Hepatocyte (in vitro differentiated cells): ENCODE measurements at regions not wholly inside any gene's neighbourhood (a gene's known extent, or its start where the extent isn't known, plus 50 kb on each side); places are given as distances from the start of the nearest gene placed in this dataset.

ENCODE experiments used
- DNase-seq: peaks from one replicate; pipeline ENCODE4 v3.0.0-alpha.2; 2016; ENCODE audit warnings: low spot score
- H2AFZ ChIP-seq: fragments of 200-600 bp; sonication (generic); 2 replicates; pipeline ENCODE4 v1.6.0; 2016; ENCODE audit warnings: antibody characterized with exemption, mild to moderate bottlenecking
- H3K27ac ChIP-seq: fragments of 200-600 bp; sonication (generic); 2 replicates; pipeline ENCODE4 v1.5.1; 2016; ENCODE audit warnings: mild to moderate bottlenecking
- H3K27me3 ChIP-seq: fragments of 200-600 bp; sonication (generic); 2 replicates; pipeline ENCODE4 v1.6.1; 2016
- H3K36me3 ChIP-seq: fragments of 200-600 bp; sonication (generic); replicated peaks from 2 replicates; pipeline ENCODE4 v1.5.1; 2016; ENCODE audit warnings: low read depth; ENCODE audit not compliant: insufficient read depth
- H3K4me1 ChIP-seq: fragments of 200-600 bp; sonication (generic); 2 replicates; pipeline ENCODE4 v1.5.1; 2016; ENCODE audit warnings: mild to moderate bottlenecking, moderate library complexity; ENCODE audit not compliant: insufficient read depth
- H3K4me2 ChIP-seq: fragments of 200-600 bp; sonication (generic); 2 replicates; pipeline ENCODE4 v1.6.0; 2016
- H3K4me3 ChIP-seq: fragments of 200-600 bp; sonication (generic); 2 replicates; pipeline ENCODE4 v1.5.1; 2016; ENCODE audit warnings: mild to moderate bottlenecking
- H3K79me2 ChIP-seq: fragments of 200-600 bp; sonication (generic); 2 replicates; pipeline ENCODE4 v1.6.0; 2017; ENCODE audit warnings: mild to moderate bottlenecking
- H3K9me2 ChIP-seq: fragments of 200-600 bp; sonication (generic); replicated peaks from 2 replicates; pipeline ENCODE4 v1.6.0; 2017; ENCODE audit warnings: mild to moderate bottlenecking; ENCODE audit not compliant: insufficient read depth
- H3K9me3 ChIP-seq: fragments of 200-600 bp; sonication (generic); 2 replicates; pipeline ENCODE4 v1.5.1; 2016; ENCODE audit warnings: low read depth, mild to moderate bottlenecking
- H4K20me1 ChIP-seq: fragments of 200-600 bp; sonication (generic); 2 replicates; pipeline ENCODE4 v1.6.0; 2016; ENCODE audit warnings: mild to moderate bottlenecking; ENCODE audit not compliant: insufficient read depth, poor library complexity, severe bottlenecking
- EZH2 ChIP-seq: fragments of 200-600 bp; sonication (generic); IDR thresholded peaks from 2 replicates; pipeline ENCODE4 v1.6.1; 2016; ENCODE audit warnings: antibody characterized with exemption, mild to moderate bottlenecking, borderline replicate concordance
- EZH2phosphoT487 ChIP-seq: fragments of 200-600 bp; sonication (generic); IDR thresholded peaks from one replicate; pipeline ENCODE4 v1.6.1; 2018; ENCODE audit warnings: antibody characterized with exemption, mild to moderate bottlenecking, low read depth, moderate library complexity; ENCODE audit not compliant: unreplicated experiment, severe bottlenecking
- WGBS: methylation state at CpG from one replicate; pipeline ENCODE4 v1.1.6; 2016; ENCODE audit warnings: low lambda C conversion rate; ENCODE audit errors: missing lambda C conversion rate; 5-methylcytosine and 5-hydroxymethylcytosine counted together
- TF ChIP-seq, protein P1 (sequence below): fragments of 200-600 bp; sonication (generic); IDR thresholded peaks from 2 replicates; pipeline ENCODE4 v1.5.1; 2016; ENCODE audit warnings: antibody characterized with exemption, mild to moderate bottlenecking; ENCODE audit not compliant: poor library complexity

DNA sequence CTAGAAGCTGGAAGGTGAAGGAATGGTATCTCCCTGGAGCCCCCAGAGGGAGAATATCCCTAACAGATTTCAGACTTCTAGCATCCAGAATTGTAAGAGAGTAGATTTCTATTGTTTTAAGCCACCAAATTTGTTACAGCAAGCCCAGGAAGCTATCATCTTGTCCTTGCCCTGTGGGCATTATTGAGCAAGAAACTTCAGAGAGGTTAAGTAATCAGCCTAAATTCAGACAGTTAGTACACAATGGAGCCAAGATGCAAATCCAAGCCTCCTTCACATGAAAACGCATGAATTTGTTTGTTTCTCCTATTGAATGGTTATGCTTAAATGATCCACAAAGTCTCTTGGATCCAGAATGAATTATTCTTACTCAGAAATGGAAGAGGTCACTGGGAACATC is 55.2 kb upstream of the TRIB2 start:
- WGBS = 80% methylated on average over 1 of the region's 1 CpG

DNA sequence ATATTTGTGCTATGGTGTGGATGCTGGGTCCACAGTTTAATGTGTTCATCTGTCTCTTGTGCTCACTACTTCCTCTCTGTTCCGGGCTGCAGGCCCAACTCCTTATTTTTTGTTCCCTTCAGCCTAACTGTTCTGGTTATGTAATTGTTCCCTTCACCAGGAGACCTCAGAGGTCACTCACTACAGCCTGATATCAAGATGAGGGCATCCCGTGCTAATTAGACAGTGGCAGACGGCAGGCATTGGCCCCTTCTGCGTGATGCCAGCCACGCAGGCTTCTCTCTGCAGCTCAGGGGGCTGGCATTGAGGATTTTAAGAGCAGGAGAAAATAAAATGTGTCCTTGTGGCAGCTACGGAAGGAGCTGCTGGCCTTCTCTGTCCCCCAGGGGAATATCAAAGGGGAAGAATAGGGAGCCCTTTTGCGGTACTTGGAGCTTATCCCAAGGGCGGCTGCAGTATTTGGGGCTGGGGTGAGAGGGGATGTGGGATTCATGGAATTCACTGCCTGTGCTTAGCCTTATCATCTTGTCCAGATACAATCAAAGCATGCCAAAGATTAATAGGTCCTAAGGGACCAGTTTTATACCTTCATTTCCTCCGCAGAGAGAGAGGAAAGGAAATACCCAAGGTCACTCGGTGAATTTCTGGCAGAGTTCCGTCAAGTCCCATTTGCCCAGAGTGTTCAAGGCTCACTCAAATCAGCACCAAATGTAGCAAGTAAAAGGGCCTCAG is 53.3 kb upstream of the TRIB2 start:
- H3K27ac ChIP-seq = no peak overlapping the region
- H4K20me1 ChIP-seq = no peaks in the 10 kb centered on the region
- no peak for DNase-seq

More for the DNA sequence above, 55.2 kb upstream of the TRIB2 start:
- H2AFZ ChIP-seq = no peak overlapping the region
- no peaks in the 10 kb centered on the region for H3K36me3 ChIP-seq
- H3K27me3 ChIP-seq = no peaks in the 10 kb centered on the region
- no peaks in the 10 kb centered on the region for H3K4me1 ChIP-seq
- H4K20me1 ChIP-seq = no peaks in the 10 kb centered on the region
- TF ChIP-seq, protein P1, sequence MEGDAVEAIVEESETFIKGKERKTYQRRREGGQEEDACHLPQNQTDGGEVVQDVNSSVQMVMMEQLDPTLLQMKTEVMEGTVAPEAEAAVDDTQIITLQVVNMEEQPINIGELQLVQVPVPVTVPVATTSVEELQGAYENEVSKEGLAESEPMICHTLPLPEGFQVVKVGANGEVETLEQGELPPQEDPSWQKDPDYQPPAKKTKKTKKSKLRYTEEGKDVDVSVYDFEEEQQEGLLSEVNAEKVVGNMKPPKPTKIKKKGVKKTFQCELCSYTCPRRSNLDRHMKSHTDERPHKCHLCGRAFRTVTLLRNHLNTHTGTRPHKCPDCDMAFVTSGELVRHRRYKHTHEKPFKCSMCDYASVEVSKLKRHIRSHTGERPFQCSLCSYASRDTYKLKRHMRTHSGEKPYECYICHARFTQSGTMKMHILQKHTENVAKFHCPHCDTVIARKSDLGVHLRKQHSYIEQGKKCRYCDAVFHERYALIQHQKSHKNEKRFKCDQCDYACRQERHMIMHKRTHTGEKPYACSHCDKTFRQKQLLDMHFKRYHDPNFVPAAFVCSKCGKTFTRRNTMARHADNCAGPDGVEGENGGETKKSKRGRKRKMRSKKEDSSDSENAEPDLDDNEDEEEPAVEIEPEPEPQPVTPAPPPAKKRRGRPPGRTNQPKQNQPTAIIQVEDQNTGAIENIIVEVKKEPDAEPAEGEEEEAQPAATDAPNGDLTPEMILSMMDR = no peak
- TF ChIP-seq EZH2phosphoT487 (no peak), EZH2 (no peak)
- peaks cover 6% of the 10 kb centered on the region for H3K9me3 ChIP-seq
- H3K9me2 ChIP-seq = no peaks in the 10 kb centered on the region
- no peak overlapping the region for H3K27ac ChIP-seq
- H3K4me2 ChIP-seq = no peak overlapping the region
- H3K4me3 ChIP-seq = no peak overlapping the region
- no peak for DNase-seq
- H3K79me2 ChIP-seq = no peaks in the 10 kb centered on the region

DNA sequence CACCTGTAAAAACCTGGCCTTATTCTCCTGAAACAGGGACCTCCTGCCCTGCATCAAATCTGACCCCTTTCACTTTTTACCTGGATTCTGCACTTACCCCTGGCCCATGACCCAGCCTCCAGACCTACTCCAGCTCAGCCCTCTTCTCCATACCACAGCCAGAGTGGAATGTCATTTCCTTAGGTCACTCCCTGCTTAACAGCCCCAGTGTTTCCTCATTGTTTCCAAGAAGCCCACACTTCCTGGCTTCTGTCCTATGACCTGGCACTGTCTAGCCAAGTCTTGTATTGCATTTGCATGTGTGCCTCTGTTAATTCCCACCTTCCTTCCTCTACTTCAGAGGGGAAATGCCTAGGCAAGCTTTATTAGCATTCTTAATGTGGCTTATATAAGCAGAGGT is 51.4 kb upstream of the TRIB2 start:
- TF ChIP-seq EZH2phosphoT487 (no peak), EZH2 (no peak)
- TF ChIP-seq, protein P1 = no peak
- Histone ChIP-seq H3K9me3 (peaks cover 7% of the 10 kb centered on the region), H3K27me3 (no peaks in the 10 kb centered on the region), H3K27ac (no peak overlapping the region), H3K4me3 (no peak overlapping the region), H3K9me2 (no peaks in the 10 kb centered on the region), H4K20me1 (no peaks in the 10 kb centered on the region), H3K4me2 (no peak overlapping the region), H2AFZ (no peak overlapping the region), H3K4me1 (no peaks in the 10 kb centered on the region), H3K79me2 (no peaks in the 10 kb centered on the region), H3K36me3 (no peaks in the 10 kb centered on the region)
- DNase-seq = no peak

More for the DNA sequence above, 53.3 kb upstream of the TRIB2 start:
- H3K36me3 ChIP-seq = no peaks in the 10 kb centered on the region
- no peaks in the 10 kb centered on the region for H3K4me1 ChIP-seq
- no peaks in the 10 kb centered on the region for H3K9me2 ChIP-seq
- no peak overlapping the region for H3K4me3 ChIP-seq
- WGBS = 86% methylated on average over 11 of the region's 11 CpGs
- H3K79me2 ChIP-seq = no peaks in the 10 kb centered on the region
- H2AFZ ChIP-seq = no peak overlapping the region
- no peaks in the 10 kb centered on the region for H3K27me3 ChIP-seq
- TF ChIP-seq EZH2 (no peak), EZH2phosphoT487 (no peak)
- TF ChIP-seq, protein P1 = no peak
- H3K4me2 ChIP-seq = no peak overlapping the region
- peaks cover 7% of the 10 kb centered on the region for H3K9me3 ChIP-seq

DNA sequence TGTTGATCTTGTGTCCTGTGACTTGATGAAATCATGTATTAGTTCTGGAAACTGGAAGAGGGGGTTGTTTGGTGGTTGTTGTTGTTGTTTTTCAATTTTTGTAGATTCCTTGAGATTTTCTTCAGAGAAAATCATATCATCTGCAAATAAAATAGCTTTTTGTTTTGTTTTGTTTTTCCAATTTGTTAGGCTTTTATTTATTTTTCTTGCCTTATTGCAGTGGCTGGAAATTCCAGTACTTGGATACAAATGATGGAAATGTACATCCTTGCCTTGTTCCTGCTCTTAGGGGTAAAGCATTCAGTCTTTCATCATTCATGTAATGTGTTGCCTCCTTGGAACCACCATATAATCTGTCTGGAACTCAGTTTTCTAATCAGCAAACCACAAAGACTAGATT is 50.3 kb upstream of the TRIB2 start:
- TF ChIP-seq, protein P1 = no peak
- TF ChIP-seq EZH2phosphoT487 (no peak), EZH2 (no peak)
- no peak overlapping the region for H3K4me3 ChIP-seq
- no peaks in the 10 kb centered on the region for H3K79me2 ChIP-seq
- no peaks in the 10 kb centered on the region for H3K27me3 ChIP-seq
- peaks cover 7% of the 10 kb centered on the region for H3K9me3 ChIP-seq
- H4K20me1 ChIP-seq = no peaks in the 10 kb centered on the region
- DNase-seq = no peak
- no peaks in the 10 kb centered on the region for H3K36me3 ChIP-seq
- H3K27ac ChIP-seq = no peak overlapping the region
- no peak overlapping the region for H2AFZ ChIP-seq
- no peaks in the 10 kb centered on the region for H3K9me2 ChIP-seq
- no peaks in the 10 kb centered on the region for H3K4me1 ChIP-seq
- H3K4me2 ChIP-seq = no peak overlapping the region
